T1000 (cell line): ENCODE measurements at regions not wholly inside any gene's neighbourhood (a gene's known extent, or its start where the extent isn't known, plus 50 kb on each side); places are given as distances from the start of the nearest gene placed in this dataset.

ENCODE experiments used
- DNase-seq: peaks from one replicate; lab custom pipeline; 2025; ENCODE audit warnings: mixed read lengths; lab: John Stamatoyannopoulos, UW

GRCh38 chr11:43261775-43262174 lies 50.0 kb upstream of the API5 start:
- no peak for DNase-seq
